MM.1S (cell line): ENCODE measurements at regions not wholly inside any gene's neighbourhood (a gene's known extent, or its start where the extent isn't known, plus 50 kb on each side); places are given as distances from the start of the nearest gene placed in this dataset.

Experiments used
- DNase-seq: peaks from one replicate; pipeline ENCODE4 v3.0.0-alpha.2; 2015
- H2AFZ ChIP-seq: fragments of 300-600 bp; sonication (generic); 2 replicates; pipeline ENCODE4 v1.6.0; 2016; ENCODE audit warnings: antibody characterized with exemption, low read length
- H3F3A ChIP-seq: fragments of 300-600 bp; sonication (generic); 2 replicates; pipeline ENCODE4 v1.6.1; 2016; ENCODE audit warnings: mild to moderate bottlenecking, antibody characterized with exemption, low read length, moderate library complexity, mixed read lengths; ENCODE audit not compliant: insufficient read depth
- H3K27ac ChIP-seq: fragments of 300-600 bp; sonication (generic); 2 replicates; pipeline ENCODE4 v1.5.1; 2016; ENCODE audit warnings: mild to moderate bottlenecking, low read length
- H3K27me3 ChIP-seq: fragments of 300-600 bp; sonication (generic); replicated peaks from 2 replicates; pipeline ENCODE4 v1.6.0; 2016; ENCODE audit warnings: low read length; ENCODE audit not compliant: insufficient read depth
- H3K36me3 ChIP-seq: fragments of 300-600 bp; sonication (generic); replicated peaks from 2 replicates; pipeline ENCODE4 v1.6.1; 2016; ENCODE audit warnings: mild to moderate bottlenecking, low read length, mixed read lengths; ENCODE audit not compliant: insufficient read depth
- H3K4me1 ChIP-seq: fragments of 300-600 bp; sonication (generic); 2 replicates; pipeline ENCODE4 v1.6.1; 2016; ENCODE audit warnings: low read length, mixed read lengths
- H3K4me2 ChIP-seq: fragments of 300-600 bp; sonication (generic); 2 replicates; pipeline ENCODE4 v1.6.0; 2016; ENCODE audit warnings: low read depth, low read length
- H3K4me3 ChIP-seq: fragments of 300-600 bp; sonication (generic); 2 replicates; pipeline ENCODE4 v1.5.1; 2016; ENCODE audit warnings: low read length, mixed read lengths
- H3K79me2 ChIP-seq: fragments of 300-600 bp; sonication (generic); 2 replicates; pipeline ENCODE4 v1.6.1; 2016; ENCODE audit warnings: mixed run types, low read length, mixed read lengths
- H3K9ac ChIP-seq: fragments of 300-600 bp; sonication (generic); 2 replicates; pipeline ENCODE4 v1.6.1; 2016; ENCODE audit warnings: low read length, mixed read lengths
- H3K9me2 ChIP-seq: fragments of 300-600 bp; sonication (generic); replicated peaks from 2 replicates; pipeline ENCODE4 v1.6.1; 2016; ENCODE audit warnings: mild to moderate bottlenecking, low read length, mixed read lengths; ENCODE audit not compliant: insufficient read depth
- H3K9me3 ChIP-seq: fragments of 300-600 bp; sonication (generic); replicated peaks from 2 replicates; pipeline ENCODE4 v1.6.1; 2016; ENCODE audit warnings: mild to moderate bottlenecking, low read length, mixed read lengths; ENCODE audit not compliant: insufficient read depth
- H4K20me1 ChIP-seq: fragments of 300-600 bp; sonication (generic); 2 replicates; pipeline ENCODE4 v1.6.1; 2016; ENCODE audit warnings: mild to moderate bottlenecking, low read length, moderate library complexity, mixed read lengths; ENCODE audit not compliant: insufficient read depth
- CTCF ChIP-seq: fragments of 300-600 bp; sonication (generic); IDR thresholded peaks from 2 replicates; pipeline ENCODE4 v1.5.1; 2016; ENCODE audit warnings: antibody characterized with exemption, low read length, mixed read lengths
- EZH2 ChIP-seq: fragments of 300-600 bp; sonication (generic); optimal IDR thresholded peaks from 2 replicates; pipeline ENCODE3; 2017; ENCODE audit warnings: low read depth, mild to moderate bottlenecking, antibody characterized with exemption, low read length, mixed read lengths
- EZH2phosphoT487 ChIP-seq: fragments of 300-600 bp; sonication (generic); IDR thresholded peaks from 2 replicates; pipeline ENCODE4 v1.6.1; 2018; ENCODE audit warnings: antibody characterized with exemption, low read length

- H3K79me2 ChIP-seq: no peaks in the 10 kb centered on the region
- no peak overlapping the region for H3K9ac ChIP-seq
- no peak overlapping the region for H3K4me3 ChIP-seq
- no peaks in the 10 kb centered on the region for H4K20me1 ChIP-seq
- no peaks in the 10 kb centered on the region for H3K4me1 ChIP-seq
- no peaks in the 10 kb centered on the region for H3K9me2 ChIP-seq
- no peak for DNase-seq
- H3K27ac ChIP-seq: no peak overlapping the region
- H3K4me2 ChIP-seq: no peak overlapping the region
- H3F3A ChIP-seq: no peaks in the 10 kb centered on the region
- no peaks in the 10 kb centered on the region for H3K9me3 ChIP-seq
- no peak for TF ChIP-seq EZH2phosphoT487
- no peak for TF ChIP-seq CTCF
- TF ChIP-seq EZH2: no peak
- H3K27me3 ChIP-seq: no peaks in the 10 kb centered on the region
- H3K36me3 ChIP-seq: no peaks in the 10 kb centered on the region
- no peak overlapping the region for H2AFZ ChIP-seq
Measured at GRCh38 chr2:196448407-196449079, 191.0 kb upstream of the CCDC150 start.

GRCh38 chr2:196449083-196449482 is 190.4 kb upstream of the CCDC150 start:
- Histone ChIP-seq H3K27me3 (no peaks in the 10 kb centered on the region), H3K9me2 (no peaks in the 10 kb centered on the region), H3K4me3 (no peak overlapping the region), H4K20me1 (no peaks in the 10 kb centered on the region), H2AFZ (no peak overlapping the region), H3K4me2 (no peak overlapping the region), H3K36me3 (no peaks in the 10 kb centered on the region), H3K4me1 (0 out of 2 replicates have a peak, but pooled peaks cover 2% of the 10 kb centered on the region), H3K27ac (no peak overlapping the region), H3K9me3 (no peaks in the 10 kb centered on the region), H3K79me2 (no peaks in the 10 kb centered on the region), H3K9ac (no peak overlapping the region), H3F3A (no peaks in the 10 kb centered on the region)
- TF ChIP-seq EZH2phosphoT487 (no peak), EZH2 (no peak), CTCF (no peak)
- DNase-seq: no peak

- H3K4me1 ChIP-seq: 0 out of 2 replicates have a peak, but pooled peaks cover 2% of the 10 kb centered on the region
- TF ChIP-seq EZH2 (no peak), EZH2phosphoT487 (no peak)
- no peak overlapping the region for H3K4me3 ChIP-seq
- H3K36me3 ChIP-seq: no peaks in the 10 kb centered on the region
- H2AFZ ChIP-seq: no peak overlapping the region
- no peaks in the 10 kb centered on the region for H4K20me1 ChIP-seq
- H3F3A ChIP-seq: no peaks in the 10 kb centered on the region
- H3K9me3 ChIP-seq: no peaks in the 10 kb centered on the region
- no peak for DNase-seq
- no peak overlapping the region for H3K4me2 ChIP-seq
- H3K9ac ChIP-seq: no peak overlapping the region
- no peaks in the 10 kb centered on the region for H3K79me2 ChIP-seq
- H3K9me2 ChIP-seq: no peaks in the 10 kb centered on the region
- H3K27ac ChIP-seq: no peak overlapping the region
- H3K27me3 ChIP-seq: peaks cover 18% of the 10 kb centered on the region
Measured at GRCh38 chr2:196452758-196453157, 186.8 kb upstream of the CCDC150 start.

- TF ChIP-seq CTCF (peak; percentile 65), EZH2 (no peak)
- Histone ChIP-seq H3K9ac (no peak overlapping the region), H3K9me3 (no peaks in the 10 kb centered on the region), H3K4me2 (no peak overlapping the region), H3K27ac (no peak overlapping the region), H3K27me3 (peaks cover 20% of the 10 kb centered on the region), H3K36me3 (no peaks in the 10 kb centered on the region), H3F3A (no peaks in the 10 kb centered on the region), H3K4me1 (0 out of 2 replicates have a peak, but pooled peaks cover 2% of the 10 kb centered on the region), H3K4me3 (no peak overlapping the region), H2AFZ (no peak overlapping the region), H3K9me2 (no peaks in the 10 kb centered on the region), H4K20me1 (no peaks in the 10 kb centered on the region), H3K79me2 (no peaks in the 10 kb centered on the region)
- DNase-seq: peak; percentile 41
Measured at GRCh38 chr2:196453613-196454047, 185.9 kb upstream of the CCDC150 start.
